Iris pigment epithelial cell (primary cell): ENCODE measurements at regions not wholly inside any gene's neighbourhood (a gene's known extent, or its start where the extent isn't known, plus 50 kb on each side); places are given as distances from the start of the nearest gene placed in this dataset.
A peak's percentile ranks its signal among the peaks of the same experiment; 100 is the strongest.
"Not testable (repeated sequence)": the region's sequence is repeated elsewhere in the genome, so short reads cannot be mapped to it uniquely, and the experiment has no call there.

ENCODE experiments used
- DNase-seq: peaks from one replicate; pipeline ENCODE4 v3.0.0-alpha.2; 2011; ENCODE audit warnings: low read depth

DNA sequence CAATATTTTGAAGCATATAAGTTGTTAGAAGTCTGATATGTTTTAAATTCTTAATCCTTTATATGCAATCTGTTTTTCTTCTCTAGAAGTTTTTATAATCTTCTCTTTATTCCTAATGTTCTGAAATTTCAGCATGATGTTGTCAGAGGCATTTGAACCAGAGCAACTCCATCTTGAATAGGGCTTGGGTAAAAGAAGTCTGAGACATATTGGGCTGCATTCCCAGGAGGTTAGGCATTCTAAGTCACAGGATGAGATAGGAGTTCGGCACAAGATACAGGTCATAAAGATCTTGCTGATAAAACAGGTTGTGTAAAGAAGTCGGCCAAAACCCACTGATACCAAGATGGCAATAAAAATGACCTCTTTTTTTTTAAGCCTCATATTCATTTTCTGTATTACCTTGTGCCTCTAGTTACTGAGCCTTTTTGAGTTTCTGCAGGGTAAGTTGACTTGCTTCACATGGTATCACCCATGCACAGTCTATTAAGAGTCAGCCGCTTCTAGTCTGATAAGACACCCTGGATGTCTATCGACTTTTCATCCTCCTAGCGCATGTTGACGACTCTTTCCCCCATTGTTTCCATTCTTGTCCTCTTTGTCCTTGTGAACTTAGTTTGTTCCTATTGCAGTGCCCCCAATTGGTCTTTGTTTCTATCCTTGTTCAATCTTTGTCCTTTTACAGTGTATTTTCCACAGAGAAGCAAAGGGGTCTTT lies 80.8 kb upstream of the RNU6-1 start:
- no peak for DNase-seq

GRCh38 chr15:67922106-67922675 lies 82.3 kb upstream of the RNU6-1 start:
- no peak for DNase-seq

DNA sequence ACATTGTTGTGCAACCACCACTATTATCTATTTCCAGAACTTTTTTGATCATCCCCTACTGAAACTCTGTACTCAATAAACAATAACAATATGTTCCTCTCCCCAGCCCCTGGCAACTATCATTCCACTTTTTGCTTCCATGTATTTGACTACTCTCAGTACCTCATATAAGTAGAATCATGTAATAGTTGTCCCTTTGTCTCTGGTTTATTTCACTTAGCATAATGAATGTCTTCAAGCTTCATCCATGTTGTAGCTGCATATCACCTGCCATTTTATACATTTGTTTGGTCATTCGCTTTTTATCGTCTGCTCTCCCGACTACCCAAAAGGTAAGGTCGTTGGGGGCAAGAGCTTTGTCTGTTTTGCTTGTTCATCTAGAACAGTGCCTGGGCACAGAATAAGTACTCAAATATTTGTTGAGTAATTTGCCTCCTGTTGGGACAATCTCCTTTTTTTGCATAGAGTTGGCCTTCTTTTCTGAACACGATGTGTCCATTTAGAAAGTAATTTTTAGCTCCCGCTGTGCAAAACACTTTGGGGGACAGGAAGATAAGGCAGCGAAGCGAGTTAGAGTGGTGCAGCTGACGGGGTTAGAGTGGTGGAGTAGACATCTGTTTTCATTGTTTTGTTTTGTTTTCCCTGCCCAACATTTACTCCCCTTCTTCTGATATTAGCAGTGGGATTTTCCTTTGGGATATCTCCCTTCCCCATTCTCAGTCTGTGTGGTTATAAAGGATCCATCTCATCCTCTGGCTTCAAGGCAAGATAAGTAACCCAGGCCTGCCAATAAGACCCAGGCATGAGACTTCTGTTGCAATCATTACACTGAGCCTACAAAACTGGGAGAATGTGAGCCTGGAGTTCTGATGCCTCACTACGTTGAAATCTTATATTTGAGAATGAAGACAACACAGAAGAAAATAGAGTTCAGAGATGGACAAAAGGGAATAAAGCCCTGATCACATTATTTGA lies 83.4 kb upstream of the RNU6-1 start:
- peak; percentile 61 for DNase-seq

DNA sequence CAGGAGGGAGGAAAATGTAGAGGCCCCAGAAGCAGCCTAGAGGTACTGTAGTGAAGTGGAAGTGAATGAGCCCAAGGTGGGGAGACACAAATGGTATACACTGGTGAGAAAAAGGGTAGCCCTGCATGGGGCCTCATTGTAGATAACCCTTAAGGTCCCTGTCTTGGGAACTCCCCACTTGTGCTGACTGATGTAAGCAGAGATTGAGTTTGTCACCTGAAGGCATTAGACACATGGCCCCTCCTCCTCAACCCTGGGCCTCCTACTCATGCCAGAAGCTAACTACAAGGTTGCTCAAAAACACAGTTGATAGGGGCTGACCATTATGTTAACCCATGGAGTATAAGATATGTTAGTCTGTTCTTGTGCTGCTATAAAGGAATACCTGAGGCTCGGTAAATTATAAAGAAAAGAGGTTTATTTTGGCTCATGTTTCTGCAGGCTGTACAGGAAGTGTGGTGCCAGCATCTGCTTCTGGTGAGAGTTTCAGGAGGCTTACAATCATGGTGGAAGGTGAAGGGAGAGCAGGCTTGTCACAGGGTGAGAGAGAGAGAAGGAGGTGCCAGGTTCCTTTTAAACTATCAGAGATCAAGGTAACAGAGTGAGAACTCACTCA lies 84.6 kb upstream of the RNU6-1 start:
- no peak for DNase-seq

GRCh38 chr15:67925182-67925581 lies 85.3 kb upstream of the RNU6-1 start:
- DNase-seq, result no peak

- peak; percentile 98 for DNase-seq
Observed at GRCh38 chr15:67927501-67928168, 87.8 kb upstream of the RNU6-1 start.

GRCh38 chr15:67928666-67929065 lies 88.8 kb upstream of the RNU6-1 start:
- no peak for DNase-seq

DNA sequence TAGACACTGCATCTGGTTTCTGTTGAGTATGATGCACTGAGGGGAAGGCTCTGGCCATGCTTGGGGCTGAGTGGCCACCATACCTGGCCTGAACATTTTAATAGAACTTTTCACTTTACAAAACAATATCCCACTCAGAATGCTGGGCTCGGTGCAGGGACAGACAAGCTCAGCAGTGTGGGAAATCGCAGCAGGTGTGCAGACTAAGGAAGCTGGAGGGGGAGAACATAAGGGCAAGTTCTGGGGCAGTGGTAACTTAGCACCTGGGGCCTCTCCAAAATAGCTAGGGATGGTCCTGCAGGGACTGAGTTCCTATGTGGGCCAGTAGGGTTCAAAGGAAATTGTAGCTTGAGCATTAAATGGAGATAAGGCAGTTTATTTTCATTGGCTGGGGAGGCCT lies 90.9 kb upstream of the RNU6-1 start:
- no peak for DNase-seq

- peak; percentile 53 for DNase-seq
Observed at GRCh38 chr15:67931861-67932260, 92.0 kb upstream of the RNU6-1 start.

DNA sequence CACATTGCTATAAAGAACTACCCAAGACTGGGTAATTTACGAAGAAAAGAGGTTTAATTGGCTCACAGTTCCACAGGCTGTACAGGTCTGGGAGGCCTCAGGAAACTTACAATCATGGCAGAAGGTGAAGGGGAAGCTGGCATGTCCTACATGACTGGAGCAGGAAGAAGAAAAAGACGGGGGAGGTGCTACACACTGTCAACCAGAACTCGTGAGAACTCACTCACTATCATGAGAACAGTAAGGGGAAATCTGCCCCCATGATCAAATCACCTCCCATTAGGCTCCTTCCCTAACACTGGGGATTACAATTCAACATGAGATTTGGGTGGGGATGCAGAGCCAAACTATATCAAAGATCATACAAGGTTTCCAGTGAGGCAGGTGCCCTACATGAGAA lies 94.3 kb upstream of the RNU6-1 start:
- DNase-seq, result not testable (repeated sequence)

GRCh38 chr15:67935244-67935643 lies 95.4 kb upstream of the RNU6-1 start:
- DNase-seq, result no peak

DNA sequence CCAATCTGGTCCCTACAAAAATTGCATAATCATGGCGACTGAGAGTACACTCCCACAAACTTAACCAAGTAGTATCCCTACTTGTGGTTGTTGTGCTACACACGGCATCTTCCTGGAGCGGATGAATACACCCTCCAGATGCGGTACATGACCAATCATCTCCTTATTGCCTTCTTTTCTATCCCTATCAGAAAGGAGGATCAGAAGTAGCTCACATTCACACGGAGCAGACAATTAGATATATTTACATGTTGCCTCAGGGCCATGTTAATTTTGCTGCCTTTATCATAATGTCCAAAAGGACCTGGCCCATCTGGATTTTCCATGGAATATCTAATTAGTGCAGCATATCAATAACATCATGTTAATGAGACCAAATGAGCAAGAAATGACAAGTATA lies 96.4 kb upstream of the RNU6-1 start:
- no peak for DNase-seq

DNA sequence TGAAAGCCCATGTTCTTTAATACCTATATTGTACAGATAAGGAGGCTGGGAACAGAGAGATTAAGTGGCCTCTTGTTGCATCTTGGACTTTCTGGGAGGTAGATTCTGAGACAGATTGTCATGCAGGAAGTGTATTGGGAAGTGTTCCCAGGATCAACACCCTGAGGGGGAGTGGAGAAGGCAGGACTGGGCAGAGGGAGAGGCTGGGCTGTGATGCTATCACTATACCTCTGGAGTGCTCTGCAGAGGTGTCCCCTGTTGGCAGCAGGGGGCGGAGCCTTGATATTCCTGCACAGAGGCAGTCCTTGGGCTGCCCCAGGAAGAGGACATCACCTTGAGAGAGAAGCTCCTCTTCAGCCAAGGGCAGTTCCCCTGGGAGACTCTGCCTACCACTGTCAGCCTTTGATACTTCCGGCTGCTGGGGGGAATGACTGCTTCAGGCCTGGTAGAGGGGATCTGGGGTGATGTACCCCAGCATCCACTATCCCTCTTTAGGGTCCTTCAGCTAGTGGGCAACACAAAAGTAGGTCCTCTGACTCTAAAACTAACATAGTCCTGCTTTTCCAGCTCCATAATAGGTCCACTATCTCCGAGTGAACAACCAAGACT lies 97.4 kb upstream of the RNU6-1 start:
- DNase-seq, result no peak

- DNase-seq, result not testable (repeated sequence)
Observed at GRCh38 chr15:67939179-67939578, 99.3 kb upstream of the RNU6-1 start.

DNA sequence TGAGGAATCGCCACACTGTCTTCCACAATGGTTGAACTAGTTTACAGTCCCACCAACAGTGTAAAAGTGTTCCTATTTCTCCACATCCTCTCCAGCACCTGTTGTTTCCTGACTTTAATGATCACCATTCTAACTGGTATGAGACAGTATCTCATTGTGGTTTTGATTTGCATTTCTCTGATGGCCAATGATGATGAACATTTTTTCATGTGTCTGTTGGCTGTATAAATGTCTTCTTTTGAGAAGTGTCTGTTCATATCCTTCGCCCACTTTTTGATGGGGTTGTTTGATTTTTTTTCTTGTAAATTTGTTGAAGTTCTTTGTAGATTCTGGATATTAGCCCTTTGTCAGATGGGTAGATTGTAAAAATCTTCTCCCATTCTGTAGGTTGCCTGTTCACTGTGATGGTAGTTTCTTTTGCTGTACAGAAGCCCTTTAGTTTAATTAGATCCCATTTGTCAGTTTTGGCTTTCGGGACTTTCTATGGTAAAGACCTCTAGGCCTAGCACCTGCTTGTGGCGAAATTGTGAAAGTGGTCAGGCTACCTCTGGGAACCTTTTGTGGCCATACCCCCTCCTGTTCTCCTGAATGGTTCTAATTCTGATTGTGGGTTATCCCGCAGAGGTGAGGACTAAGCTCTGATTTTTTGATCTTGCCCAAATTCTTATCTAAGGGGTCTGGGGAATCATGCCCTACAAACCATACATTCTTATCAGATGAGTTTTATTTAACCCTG lies 99.9 kb upstream of the RNU6-1 start:
- DNase-seq, result not testable (repeated sequence)

DNA sequence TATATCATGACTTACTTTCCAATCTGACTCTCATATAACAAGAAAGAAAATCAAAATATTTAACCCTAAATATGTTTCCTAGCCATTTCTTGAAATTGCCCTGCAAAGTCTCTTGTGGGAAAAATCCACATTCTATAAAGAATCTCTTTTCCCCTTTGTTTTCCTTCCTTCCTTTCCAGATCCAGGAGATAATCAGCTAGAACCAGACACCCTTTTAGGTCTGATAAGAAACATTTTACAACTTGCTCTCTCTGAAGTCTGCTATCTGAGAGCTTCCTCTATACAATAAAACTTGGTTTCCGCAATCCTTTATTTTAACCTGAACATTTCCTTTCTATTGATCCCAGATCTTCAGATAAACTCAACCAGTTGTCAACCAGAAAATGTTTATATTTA lies 100.5 kb upstream of the RNU6-1 start:
- no peak for DNase-seq

DNA sequence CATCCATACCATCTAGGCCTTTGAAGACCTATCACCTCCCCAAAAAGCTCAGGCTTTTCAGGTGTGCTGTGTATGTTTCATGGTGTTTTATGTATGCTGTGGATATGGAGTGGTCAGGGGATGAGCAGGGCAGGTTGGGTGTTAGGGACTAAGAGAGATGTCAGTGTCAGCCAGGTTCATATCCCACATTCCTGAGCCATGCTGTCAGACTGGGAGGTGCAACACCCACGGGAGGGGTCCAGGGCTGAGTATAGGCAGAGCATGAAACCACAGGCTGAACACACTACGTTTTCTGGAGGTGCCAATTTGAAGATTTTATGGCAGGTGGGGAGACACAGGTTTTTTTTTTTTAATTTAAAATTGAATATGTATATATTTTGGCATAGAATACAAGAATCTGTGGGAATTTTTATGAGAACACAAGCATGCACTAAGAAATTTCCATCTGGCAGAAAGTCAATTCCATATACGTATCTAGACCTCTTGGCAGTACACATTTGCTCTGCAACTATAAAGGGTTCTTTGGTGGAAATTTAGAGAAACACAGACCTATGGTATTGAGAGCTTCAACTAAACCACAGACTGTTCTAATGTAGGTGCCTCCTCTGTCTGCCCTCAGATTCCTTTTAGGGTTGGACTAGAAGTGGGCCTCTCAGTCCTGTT lies 101.9 kb upstream of the RNU6-1 start:
- peak; percentile 37 for DNase-seq

GRCh38 chr15:67943475-67943874 lies 103.6 kb upstream of the RNU6-1 start:
- DNase-seq, result no peak

GRCh38 chr15:67944010-67944641 lies 104.3 kb upstream of the RNU6-1 start:
- no peak for DNase-seq

DNA sequence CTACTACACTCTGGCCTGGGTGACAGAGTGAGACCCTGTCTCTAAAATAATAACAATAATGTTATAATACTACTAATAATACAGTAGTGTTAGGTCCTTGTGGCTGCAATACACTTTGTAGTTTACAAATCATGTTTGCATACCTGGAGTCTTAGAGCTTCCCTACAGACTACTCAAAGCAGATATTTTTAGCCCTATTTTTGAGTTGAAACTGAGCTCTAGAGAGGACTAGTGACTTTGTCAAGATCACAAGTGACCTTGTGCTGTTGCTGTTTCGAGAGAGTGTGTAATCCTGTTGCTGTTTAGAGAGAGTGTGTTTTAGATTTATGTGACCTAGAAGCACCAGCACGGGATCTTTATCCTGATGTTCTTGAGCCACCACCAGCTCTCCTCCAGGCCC lies 105.3 kb upstream of the RNU6-1 start:
- DNase-seq, result no peak
